ENCODE measurements at regions not wholly inside any gene's neighbourhood (a gene's known extent, or its start where the extent isn't known, plus 50 kb on each side); places are given as distances from the start of the nearest gene placed in this dataset.

DNA sequence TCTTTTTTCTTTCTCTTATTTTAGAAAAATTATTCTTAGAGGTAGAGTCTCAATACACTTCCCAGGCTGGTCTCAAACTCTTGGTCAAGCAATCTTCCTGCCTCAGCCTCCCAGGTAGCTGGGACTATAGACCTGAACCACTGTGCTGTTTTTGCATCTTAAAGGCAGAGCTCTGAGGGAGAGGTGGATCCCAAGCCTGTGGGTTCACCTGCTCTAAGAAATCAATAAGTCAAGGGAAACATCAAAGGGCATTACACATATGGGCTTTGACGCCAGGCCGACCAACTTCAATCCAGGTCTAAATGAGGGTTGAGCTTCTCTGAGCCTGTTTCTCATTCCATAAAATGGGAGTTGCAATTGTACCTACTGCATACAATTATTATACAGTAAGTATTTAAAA is 223.9 kb downstream of the LY86 start:
- TF ChIP-seq POLR2A (IDR thresholded peaks at IDR 0.05; ENCODE audit: low read length) (no peak), GATA1 (IDR thresholded peaks at IDR 0.05; ENCODE audit: low read depth, low read length) (no peak)
